ENCODE measurements at regions not wholly inside any gene's neighbourhood (a gene's known extent, or its start where the extent isn't known, plus 50 kb on each side); places are given as distances from the start of the nearest gene placed in this dataset.

- Histone ChIP-seq H3K23ac (ENCODE audit: low read depth, low read length) (no peak overlapping the region), H3K4ac (ENCODE audit: low read depth, low read length) (no peak overlapping the region), H2BK120ac (ENCODE audit: low read depth, low read length) (no peak overlapping the region), H3K4me3 (ENCODE audit: insufficient read depth, low read depth, low read length) (no peak overlapping the region), H4K8ac (ENCODE audit: low read depth in 2 of 2, low read length in 2 of 2) (no peak overlapping the region), H3K56ac (ENCODE audit: extremely low read depth, insufficient read depth, low read length) (no peak overlapping the region), H4K20me1 (ENCODE audit: insufficient read depth, low read length) (no peaks in the 10 kb centered on the region), H3K4me2 (ENCODE audit: low read depth, low read length) (no peak overlapping the region), H3K79me1 (ENCODE audit: low read depth in 1 of 2, low read length in 2 of 2) (peaks cover 0 to 7% of the 10 kb centered on the region in 2 experiments; a peak in 2 of 4 replicates), H3K36me3 (ENCODE audit: control insufficient read depth, insufficient read depth, low read length) (no peaks in the 10 kb centered on the region), H4K91ac (ENCODE audit: insufficient read depth, low read depth, low read length) (no peak overlapping the region), H3K9me1 (ENCODE audit: insufficient read depth, low read length) (peaks cover 3% of the 10 kb centered on the region; the same call in 1 of the 2 replicates), H2AK9ac (replicated peaks; ENCODE audit: low read depth, low read length, poor library complexity) (no peak overlapping the region), H3K4me1 (ENCODE audit: control insufficient read depth, insufficient read depth, low read length) (0 out of 2 replicates have a peak, but pooled peaks cover 2% of the 10 kb centered on the region), H2BK15ac (ENCODE audit: low read depth, low read length) (no peak overlapping the region), H2AFZ (replicated peaks; ENCODE audit: low read length, poor library complexity) (no peak overlapping the region), H3K27me3 (ENCODE audit: control insufficient read depth, insufficient read depth, low read length) (no peaks in the 10 kb centered on the region), H4K5ac (ENCODE audit: low read depth, low read length) (no peak overlapping the region), H3K27ac (ENCODE audit: insufficient read depth, low read length) (no peak overlapping the region), H2BK5ac (ENCODE audit: low read depth, low read length, poor library complexity, severe bottlenecking) (no peak overlapping the region), H2AK5ac (ENCODE audit: low read depth, low read length) (no peak overlapping the region), H3K18ac (ENCODE audit: low read depth, low read length) (no peak overlapping the region), H3K9me3 (ENCODE audit: control insufficient read depth, insufficient read depth, low read length) (peaks cover 2% of the 10 kb centered on the region), H3K9ac (ENCODE audit: low read depth, low read length) (no peak overlapping the region), H2BK20ac (ENCODE audit: low read depth, low read length) (no peak overlapping the region), H3K14ac (replicated peaks; ENCODE audit: low read depth, low read length) (no peak overlapping the region)
- no TSS peak for BruUV-seq (replicated peaks)
- in situ Hi-C loops (cut with MboI; ENCODE audit: low sequenced_read_pairs) (no loop called here), dilution Hi-C loops (cut with HindIII; ENCODE audit: low sequenced_read_pairs, unreplicated experiment) (no loop called here), intact Hi-C loops (cut with micrococcal nuclease) (no loop called here)
- no peak for TF ChIP-seq MXI1 (IDR thresholded peaks at IDR 0.05; ENCODE audit: borderline replicate concordance, low read depth, low read length)
- no peak for TF ChIP-seq CHD1 (IDR thresholded peaks at IDR 0.05; ENCODE audit: low read depth, low read length)
- TF ChIP-seq CEBPB (IDR thresholded peaks at IDR 0.05; ENCODE audit: low read depth, low read length): no peak
- TF ChIP-seq RAD21 (IDR thresholded peaks at IDR 0.05; ENCODE audit: low read length): no peak
- TF ChIP-seq ELK1 (IDR thresholded peaks at IDR 0.05; ENCODE audit: borderline replicate concordance, low read depth, low read length): no peak
- no peak for TF ChIP-seq USF2 (IDR thresholded peaks at IDR 0.05; ENCODE audit: low read depth, low read length)
- no peak for TF ChIP-seq RFX5 (IDR thresholded peaks at IDR 0.05; ENCODE audit: low read depth, low read length)
- no peak for TF ChIP-seq MAFK (IDR thresholded peaks at IDR 0.05; ENCODE audit: low read depth, low read length)
- no peak for TF ChIP-seq POLR2A (IDR thresholded peaks at IDR 0.05; ENCODE audit: low read depth, low read length)
- no peak for TF ChIP-seq FOS (IDR thresholded peaks at IDR 0.05; ENCODE audit: low read depth, low read length)
- no peak for TF ChIP-seq MAZ (IDR thresholded peaks at IDR 0.05; ENCODE audit: borderline replicate concordance, low read depth, low read length)
- no peak for TF ChIP-seq RCOR1 (IDR thresholded peaks at IDR 0.05; ENCODE audit: insufficient replicate concordance, low read length)
- no peak for TF ChIP-seq SMC3 (IDR thresholded peaks at IDR 0.05; ENCODE audit: low read depth, low read length)
- TF ChIP-seq CTCF (conservative IDR thresholded peaks at IDR 0.05; ENCODE audit: low read depth, low read length): no peak
- no peak for TF ChIP-seq NFE2L2 (IDR thresholded peaks at IDR 0.05; ENCODE audit: low read depth, low read length)
- DNase-seq: peak; percentile 28
- ChIA-PET POLR2A (ENCODE audit: unreplicated experiment) (no interaction called here), CTCF (interaction anchor here (0.8 kb wide), 1 partner anchor 66 kb away, joined by 7 read pairs; no protein-coding TSS in a partner anchor)
- no peak for ATAC-seq (ENCODE audit: low read depth)
- WGBS, 2 experiments (ENCODE audit: extremely low coverage in 2 of 2, insufficient read length in 1 of 2): no CpG with 5 or more reads among the region's 2 CpGs
These were observed 442.9 kb downstream of the QKI start for GRCh38 chr6:163857421-163857820.

Measured in IMR-90 (cell line).